A549 (cell line): ENCODE measurements at regions not wholly inside any gene's neighbourhood (a gene's known extent, or its start where the extent isn't known, plus 50 kb on each side); places are given as distances from the start of the nearest gene placed in this dataset.

ENCODE experiments used
- CHD2 ChIP-seq: fragments of 150-350 bp; IDR thresholded peaks from 2 replicates; pipeline ENCODE4 v1.6.1; 2014; ENCODE audit warnings: low read length; ENCODE audit not compliant: partially characterized antibody
- FOSL2 ChIP-seq, 2 experiments: fragments of 450-650 bp in 1 of 2; fragments of >200 bp in 1 of 2; sonication (Bioruptor Twin) in 1 of 2; formaldehyde crosslinking; IDR thresholded peaks; 2 replicates each; pipeline versions ENCODE4 v1.5.0 to v1.6.1; 2016 to 2020; ENCODE audit warnings: mild to moderate bottlenecking in 1 of 2, moderate library complexity in 1 of 2
- JUN ChIP-seq, 2 experiments: fragments of >200 bp; sonication (Bioruptor Twin); formaldehyde crosslinking; IDR thresholded peaks; 2 replicates in 1 of 2; 3 replicates in 1 of 2; pipeline ENCODE4 v1.6.1; 2016 to 2017
- KDM1A ChIP-seq: fragments of 200-600 bp; sonication (generic); IDR thresholded peaks from 2 replicates; pipeline ENCODE4 v1.6.1; 2016; ENCODE audit warnings: low read depth, mild to moderate bottlenecking
- MYC ChIP-seq: IDR thresholded peaks from 2 replicates; pipeline ENCODE4 v1.6.1; 2012; ENCODE audit warnings: mild to moderate bottlenecking, inconsistent platforms, low read length, improper control_type of control experiment, borderline replicate concordance
- PHF8 ChIP-seq: fragments of 200-600 bp; sonication (generic); IDR thresholded peaks from 2 replicates; pipeline ENCODE4 v1.6.1; 2016; ENCODE audit warnings: low read depth, mild to moderate bottlenecking, antibody characterized with exemption, moderate library complexity, borderline replicate concordance
- ZFP36 ChIP-seq: fragments of 450-650 bp; IDR thresholded peaks from 2 replicates; pipeline ENCODE4 v1.6.1; 2014; ENCODE audit warnings: borderline replicate concordance; ENCODE audit not compliant: partially characterized antibody
- TF ChIP-seq, protein P1 (sequence below): fragments of >200 bp; sonication (Bioruptor Twin); formaldehyde crosslinking; IDR thresholded peaks from 3 replicates; pipeline ENCODE4 v1.5.1; 2016
- TF ChIP-seq, protein P2 (sequence below): fragments of 200-600 bp; sonication (generic); IDR thresholded peaks from 2 replicates; pipeline ENCODE4 v1.6.1; 2016; ENCODE audit warnings: antibody characterized with exemption, mild to moderate bottlenecking, moderate library complexity

DNA sequence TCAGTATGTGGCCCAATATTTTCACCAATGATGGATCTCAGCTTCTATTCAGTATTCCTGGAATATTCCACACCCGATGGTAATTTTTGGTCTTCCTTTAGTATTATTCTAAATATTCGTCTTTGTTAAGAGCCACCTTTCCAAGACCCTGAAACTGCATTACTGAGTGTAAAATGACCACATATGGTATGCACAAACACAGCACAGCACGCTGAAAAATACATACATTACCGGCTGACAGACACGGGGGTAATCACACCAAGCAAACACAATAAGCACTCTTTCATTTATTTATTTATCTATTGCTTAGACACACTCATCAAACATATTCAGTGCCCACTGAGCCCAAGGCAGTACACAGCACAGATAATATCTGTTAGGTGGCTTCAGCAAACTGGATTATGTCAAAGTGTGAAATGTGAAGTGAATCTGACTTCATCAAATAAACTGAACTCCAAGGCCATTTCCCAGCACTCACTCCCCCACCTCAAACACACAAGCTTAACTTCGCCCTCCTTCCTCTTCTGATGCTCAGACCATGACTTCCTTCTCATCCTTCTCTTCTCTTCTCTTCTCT lies 1637.8 kb upstream of the C9orf72 start:
- TF ChIP-seq, protein P1, sequence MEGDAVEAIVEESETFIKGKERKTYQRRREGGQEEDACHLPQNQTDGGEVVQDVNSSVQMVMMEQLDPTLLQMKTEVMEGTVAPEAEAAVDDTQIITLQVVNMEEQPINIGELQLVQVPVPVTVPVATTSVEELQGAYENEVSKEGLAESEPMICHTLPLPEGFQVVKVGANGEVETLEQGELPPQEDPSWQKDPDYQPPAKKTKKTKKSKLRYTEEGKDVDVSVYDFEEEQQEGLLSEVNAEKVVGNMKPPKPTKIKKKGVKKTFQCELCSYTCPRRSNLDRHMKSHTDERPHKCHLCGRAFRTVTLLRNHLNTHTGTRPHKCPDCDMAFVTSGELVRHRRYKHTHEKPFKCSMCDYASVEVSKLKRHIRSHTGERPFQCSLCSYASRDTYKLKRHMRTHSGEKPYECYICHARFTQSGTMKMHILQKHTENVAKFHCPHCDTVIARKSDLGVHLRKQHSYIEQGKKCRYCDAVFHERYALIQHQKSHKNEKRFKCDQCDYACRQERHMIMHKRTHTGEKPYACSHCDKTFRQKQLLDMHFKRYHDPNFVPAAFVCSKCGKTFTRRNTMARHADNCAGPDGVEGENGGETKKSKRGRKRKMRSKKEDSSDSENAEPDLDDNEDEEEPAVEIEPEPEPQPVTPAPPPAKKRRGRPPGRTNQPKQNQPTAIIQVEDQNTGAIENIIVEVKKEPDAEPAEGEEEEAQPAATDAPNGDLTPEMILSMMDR = no peak
- TF ChIP-seq PHF8 (no peak), KDM1A (no peak), JUN (IDR thresholded peaks at IDR 0.05) (no peak), ZFP36 (no peak), FOSL2 (IDR thresholded peaks at IDR 0.05) (no peak), FOSL2 (CRISPR knock-in tag; IDR thresholded peaks at IDR 0.05) (no peak), CHD2 (no peak), MYC (no peak)
- TF ChIP-seq, protein P2, sequence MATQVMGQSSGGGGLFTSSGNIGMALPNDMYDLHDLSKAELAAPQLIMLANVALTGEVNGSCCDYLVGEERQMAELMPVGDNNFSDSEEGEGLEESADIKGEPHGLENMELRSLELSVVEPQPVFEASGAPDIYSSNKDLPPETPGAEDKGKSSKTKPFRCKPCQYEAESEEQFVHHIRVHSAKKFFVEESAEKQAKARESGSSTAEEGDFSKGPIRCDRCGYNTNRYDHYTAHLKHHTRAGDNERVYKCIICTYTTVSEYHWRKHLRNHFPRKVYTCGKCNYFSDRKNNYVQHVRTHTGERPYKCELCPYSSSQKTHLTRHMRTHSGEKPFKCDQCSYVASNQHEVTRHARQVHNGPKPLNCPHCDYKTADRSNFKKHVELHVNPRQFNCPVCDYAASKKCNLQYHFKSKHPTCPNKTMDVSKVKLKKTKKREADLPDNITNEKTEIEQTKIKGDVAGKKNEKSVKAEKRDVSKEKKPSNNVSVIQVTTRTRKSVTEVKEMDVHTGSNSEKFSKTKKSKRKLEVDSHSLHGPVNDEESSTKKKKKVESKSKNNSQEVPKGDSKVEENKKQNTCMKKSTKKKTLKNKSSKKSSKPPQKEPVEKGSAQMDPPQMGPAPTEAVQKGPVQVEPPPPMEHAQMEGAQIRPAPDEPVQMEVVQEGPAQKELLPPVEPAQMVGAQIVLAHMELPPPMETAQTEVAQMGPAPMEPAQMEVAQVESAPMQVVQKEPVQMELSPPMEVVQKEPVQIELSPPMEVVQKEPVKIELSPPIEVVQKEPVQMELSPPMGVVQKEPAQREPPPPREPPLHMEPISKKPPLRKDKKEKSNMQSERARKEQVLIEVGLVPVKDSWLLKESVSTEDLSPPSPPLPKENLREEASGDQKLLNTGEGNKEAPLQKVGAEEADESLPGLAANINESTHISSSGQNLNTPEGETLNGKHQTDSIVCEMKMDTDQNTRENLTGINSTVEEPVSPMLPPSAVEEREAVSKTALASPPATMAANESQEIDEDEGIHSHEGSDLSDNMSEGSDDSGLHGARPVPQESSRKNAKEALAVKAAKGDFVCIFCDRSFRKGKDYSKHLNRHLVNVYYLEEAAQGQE = no peak
